Kasumi-1 (cell line): ENCODE measurements at regions not wholly inside any gene's neighbourhood (a gene's known extent, or its start where the extent isn't known, plus 50 kb on each side); places are given as distances from the start of the nearest gene placed in this dataset.

Experiments
- DNase-seq, 2 experiments: peaks; one replicate each; lab custom pipeline; 2025; lab: John Stamatoyannopoulos, UW

DNA sequence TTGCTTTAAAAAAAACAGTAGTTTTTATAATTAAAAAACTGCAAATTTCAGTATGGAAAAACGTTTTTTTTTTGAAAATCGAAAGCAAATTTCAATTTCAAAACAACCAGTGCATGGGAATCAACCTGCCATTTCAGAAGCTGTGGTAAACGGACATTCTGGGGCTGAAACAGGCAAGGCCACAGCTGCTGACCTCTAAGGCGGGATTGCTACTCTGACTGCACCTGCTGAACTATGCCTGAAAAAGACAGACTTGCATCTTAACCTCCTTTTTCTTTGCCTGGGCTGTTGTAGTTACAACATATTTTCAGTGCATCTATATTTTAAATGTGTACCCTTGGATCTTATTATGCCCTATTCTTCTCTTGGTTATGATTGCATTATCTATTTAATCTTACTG lies 303.0 kb upstream of the SP8 start:
- DNase-seq: no peak

DNA sequence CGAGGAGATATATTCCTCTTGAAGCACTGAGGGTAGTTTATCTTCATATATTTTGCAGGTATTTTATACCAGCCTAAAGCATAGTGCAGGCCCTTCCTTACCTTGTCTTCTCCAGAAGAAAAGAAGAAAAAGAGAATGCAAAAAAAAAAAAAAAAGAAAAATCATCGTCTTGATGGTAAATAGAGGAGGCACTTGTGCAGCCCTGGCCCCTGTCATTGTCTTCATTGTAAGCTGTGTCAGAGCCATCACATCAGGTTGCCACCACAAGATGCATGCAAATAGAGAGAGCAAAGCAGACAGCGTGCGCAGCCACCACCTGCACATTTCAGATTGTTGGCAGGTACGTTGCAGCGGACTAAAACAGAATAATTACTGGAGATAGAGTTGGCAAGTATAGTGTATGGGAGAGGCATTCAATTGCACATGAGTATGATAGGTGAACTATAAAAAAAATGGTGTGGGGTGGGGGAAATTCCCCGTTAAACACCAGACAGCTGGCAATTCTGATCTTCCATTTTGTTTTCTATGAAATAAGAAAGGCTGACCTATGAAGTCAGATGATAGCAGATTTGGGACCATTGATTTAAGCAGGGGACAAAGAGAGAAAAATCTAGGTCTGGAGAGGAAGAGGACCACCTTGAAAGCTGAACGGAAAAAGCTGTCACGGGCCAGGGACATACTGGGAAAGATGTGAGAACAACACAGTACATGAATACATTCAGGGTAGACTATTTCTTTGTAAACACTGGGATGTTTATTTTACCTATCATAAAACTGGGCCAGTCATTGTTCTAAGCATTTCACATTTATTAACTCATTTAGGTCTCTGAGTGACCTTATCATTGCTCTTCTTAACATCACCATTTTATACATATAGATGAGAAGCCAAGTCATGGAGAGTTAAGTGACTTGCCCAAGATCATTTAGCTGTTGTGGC lies 306.3 kb upstream of the SP8 start:
- no peak for DNase-seq

DNA sequence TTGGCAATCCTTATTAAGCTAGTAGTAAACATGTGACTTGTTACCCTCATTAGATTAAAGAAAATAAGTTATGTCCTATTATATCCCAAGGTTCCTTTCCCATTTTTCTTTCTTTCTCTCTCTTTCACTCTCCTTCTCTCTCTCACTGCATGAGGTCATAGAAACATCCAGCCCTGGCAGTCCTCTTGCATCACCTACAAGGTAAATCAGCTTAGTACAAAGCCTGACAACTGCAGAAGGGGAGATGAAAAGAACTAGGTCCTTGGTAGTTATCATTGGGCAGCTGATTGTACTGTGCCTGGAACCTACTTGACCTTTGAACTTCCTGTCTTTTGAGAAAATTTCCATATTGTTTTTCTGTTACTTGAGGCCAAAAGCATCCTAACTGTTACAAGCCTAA lies 307.9 kb upstream of the SP8 start:
- DNase-seq: no peak

DNA sequence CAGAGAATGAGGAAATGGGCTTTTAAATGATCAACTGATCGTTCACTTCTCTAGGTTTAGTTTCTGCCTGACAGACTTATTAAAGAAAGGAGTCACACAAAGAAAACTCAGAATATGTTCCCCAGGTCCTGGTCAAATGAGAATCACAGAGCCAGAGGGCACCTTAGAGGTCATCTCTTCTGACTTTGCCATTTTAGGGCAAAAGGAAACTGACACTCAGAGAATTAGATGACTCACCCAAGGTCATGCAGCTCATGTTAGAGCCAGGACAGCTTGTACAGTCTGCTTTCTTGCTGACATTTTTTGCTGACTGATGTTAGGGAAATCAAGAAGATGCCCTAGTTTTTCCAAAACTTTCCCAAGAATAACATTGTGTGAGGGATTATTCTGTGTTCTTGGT lies 312.7 kb upstream of the SP8 start:
- no peak for DNase-seq

DNA sequence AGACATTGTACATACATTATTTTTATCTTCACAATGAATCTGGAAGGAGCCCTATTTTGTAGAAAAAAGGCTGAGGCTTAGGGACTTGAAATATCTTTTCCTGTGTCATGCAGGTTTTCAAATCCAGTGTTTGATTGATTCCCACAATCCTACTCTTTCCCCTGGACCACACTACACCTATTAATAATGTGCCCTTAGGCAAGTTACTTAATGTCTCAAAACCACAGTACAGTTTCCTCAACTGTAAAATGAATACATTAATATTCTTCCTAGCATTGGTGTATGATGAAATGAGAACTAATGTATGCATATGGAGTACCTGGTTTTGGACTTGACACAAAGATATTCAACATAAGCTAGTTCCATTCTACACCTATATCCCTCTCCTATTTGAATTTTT lies 313.3 kb upstream of the SP8 start:
- DNase-seq: no peak

DNA sequence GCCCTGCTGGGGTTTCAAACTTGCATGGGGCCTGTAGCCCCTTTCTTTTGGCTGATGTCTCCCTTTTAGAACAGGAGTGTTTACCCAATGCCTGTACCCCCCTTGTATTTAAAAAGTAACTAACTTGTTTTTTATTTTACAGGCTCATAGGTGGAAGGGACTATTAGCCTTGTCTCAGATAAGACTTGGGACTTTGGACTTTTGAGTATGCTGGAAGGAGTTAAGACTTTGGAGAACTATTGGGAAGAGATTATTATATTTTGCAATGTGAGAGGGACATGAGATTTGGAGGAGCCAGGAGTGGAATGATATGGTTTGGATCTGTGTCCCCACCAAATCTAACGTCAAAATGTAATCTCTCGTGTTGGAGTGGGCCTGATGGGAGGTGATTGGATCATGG lies 314.9 kb upstream of the SP8 start:
- DNase-seq: no peak

DNA sequence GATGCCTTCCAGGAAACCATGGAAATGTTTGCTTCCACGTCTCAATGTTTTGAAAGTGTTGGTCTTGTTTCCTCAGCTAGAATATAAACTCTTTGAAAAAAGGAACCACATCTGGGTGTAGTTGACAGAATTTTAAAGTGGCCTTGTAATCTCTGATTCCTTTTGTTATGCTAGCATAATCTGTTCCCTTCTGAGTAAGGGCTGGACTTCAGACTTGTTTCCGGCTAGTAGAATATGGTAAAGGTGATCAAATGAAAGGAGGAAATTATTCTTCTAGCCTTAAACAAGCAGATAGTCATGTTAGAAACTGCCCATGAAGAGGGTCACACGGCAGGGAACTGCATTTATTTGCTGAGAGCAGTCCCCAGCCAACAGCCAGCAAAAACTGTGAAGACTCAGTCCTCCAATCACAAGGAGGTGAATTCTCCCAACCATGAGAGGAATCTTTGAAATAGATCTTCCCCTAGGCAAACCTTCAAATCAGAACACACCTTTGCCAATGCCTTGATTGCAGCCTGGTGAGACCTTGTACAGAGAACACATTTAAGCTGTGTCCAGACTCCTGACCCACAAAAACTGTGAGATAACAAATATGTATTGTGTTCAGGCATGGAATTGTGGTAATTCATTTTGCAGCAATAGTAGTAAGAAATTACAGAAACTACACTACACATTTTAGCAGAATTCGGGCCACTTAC lies 316.9 kb upstream of the SP8 start:
- DNase-seq: no peak

DNA sequence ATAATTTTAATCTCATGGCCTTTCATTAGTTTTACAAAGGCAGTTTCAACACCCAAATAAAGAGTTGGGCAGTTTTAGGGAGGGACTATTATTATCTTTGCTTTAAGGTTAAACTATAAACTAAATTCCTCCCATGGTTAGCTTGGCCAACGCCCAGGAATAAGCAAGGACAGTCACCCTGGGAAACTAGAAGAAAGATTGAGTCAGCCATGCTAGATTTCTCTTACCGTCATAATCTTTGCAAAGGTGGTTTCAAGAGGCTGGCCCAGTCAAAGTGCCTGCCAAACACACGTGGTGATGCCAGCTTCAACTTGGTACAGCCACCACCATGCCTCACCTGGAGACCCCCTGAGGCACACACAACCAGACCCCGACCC lies 317.4 kb upstream of the SP8 start:
- DNase-seq: no peak

DNA sequence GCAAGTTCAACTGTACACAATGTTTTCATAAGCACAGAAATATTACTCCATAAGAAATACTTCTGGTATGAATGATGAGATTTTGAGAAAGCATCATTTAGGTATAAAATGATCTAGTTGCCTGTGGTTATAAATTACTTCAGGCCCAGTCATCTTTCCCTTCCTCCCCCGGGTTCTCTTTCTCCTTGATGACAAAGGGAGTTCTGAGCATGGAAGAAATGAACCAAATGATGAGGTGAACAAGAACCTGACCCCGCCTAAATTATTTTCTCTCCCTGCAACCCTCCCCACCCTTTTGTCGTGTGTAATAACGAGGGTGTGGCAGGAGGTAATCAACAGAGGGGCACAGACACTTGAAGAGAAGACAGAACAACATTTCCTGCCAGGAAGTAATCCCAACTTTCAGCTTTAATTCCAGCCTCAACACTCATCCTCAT lies 319.6 kb upstream of the SP8 start:
- DNase-seq: no peak

DNA sequence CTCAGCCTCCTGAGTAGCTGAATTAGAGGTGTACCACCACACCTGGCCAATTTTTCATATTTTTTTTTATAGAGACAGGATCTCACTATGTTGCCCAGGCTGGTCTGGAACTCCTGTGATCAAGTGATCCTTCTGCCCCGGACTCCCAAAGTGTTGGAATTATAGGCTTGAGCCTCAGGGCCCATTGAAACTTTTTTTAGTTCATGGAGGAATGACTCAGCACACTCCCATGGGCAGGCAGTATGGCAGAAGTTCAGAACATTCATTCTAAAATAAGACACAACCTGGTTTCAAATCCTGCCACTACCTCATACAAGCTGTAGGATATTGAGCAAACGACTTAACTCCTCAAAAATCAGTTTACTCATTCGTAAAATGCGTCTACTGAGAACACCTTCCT lies 320.4 kb upstream of the SP8 start:
- no peak for DNase-seq

DNA sequence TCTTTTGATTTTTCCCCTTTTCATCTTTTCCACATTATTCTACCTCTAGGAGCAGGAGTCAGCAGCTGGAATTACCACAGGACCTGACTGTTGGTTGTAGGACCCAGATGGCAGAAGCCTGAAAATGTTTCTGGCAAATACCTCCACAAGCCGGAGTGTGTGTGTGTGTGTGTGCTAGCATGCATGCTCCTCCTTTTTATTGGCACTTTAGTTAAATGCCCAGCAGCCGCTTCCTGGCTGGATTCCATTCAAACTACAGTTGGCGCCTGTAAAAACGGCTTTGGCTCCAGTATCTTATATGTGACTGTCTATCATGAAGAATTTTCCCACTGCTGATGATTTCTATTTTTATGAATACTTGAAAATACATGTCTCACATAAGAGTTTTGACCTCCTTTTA lies 319.7 kb upstream of the SP4 start:
- no peak for DNase-seq

DNA sequence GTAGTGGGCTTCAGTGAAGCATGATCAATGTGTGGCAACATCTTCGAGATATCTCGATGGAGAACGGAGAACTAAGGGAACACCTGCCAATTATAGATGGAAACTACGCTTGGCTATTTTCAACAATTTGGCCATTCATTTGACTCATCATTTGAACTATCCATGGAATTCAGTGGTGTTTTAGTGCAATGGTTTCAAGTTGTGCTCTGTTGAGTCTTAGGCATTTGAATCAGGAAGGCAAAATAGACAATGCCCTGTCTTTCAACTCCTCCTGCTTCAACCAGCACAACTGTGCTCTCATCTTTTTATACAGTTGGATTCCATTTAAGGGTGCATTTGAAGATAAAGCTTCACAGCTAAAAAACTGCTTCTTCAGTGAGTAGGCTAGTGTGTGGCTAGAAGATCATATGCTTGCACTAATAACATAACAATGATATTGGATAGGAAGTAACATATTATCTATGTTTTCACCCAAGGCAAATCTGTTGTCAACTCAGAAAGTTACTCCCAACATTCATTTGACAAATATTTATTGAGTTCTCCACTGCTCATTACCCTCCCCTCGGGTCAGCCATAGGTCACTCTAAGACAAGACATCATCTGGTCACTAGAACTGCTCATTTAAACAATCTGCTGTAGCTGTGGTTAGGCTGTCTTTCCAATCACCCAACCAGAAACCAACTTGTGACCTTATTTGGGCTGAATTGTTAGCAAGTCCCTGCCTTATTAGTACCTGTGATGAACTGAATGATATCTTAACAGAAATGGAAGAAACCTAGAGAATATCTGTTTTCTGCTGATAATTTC lies 314.1 kb upstream of the SP4 start:
- no peak for DNase-seq

DNA sequence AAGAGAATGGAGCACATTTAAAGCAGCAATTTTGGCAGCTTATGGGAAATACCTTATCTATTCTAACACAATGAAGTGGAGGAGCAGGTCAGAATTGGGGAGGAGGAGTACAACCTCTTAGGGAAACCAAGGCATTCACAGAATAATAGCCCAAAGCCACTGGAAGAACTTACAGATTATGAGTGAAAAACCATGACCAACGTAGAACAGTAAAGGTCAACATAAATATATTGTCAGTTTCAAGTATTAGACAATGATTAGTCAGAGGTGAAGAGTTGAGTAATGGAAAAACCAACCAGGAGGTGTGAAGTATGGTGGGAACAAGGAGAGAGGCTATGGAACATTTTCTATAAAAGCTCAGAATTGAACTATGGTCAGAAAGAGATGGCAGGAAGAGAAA lies 304.3 kb upstream of the SP4 start:
- no peak for DNase-seq

DNA sequence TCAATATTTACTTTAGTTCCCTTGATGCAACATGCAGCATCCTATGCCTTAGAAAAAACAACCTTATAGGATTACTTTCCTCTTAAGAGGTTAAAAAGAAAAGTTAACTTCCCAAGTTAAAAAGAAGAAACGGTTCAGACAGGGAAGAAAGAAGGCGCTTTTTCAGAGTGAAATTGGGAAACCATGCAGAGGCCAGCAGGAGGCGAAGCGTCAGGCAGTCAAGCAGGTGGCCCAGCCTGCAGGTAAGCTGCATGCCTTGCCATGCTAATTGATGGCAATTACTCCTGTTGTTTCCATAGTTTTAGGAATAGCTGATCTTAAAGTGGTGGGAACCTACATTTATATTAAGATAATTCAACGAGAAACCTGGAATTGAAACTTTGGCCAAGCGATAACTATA lies 302.6 kb upstream of the SP4 start:
- DNase-seq: no peak

DNA sequence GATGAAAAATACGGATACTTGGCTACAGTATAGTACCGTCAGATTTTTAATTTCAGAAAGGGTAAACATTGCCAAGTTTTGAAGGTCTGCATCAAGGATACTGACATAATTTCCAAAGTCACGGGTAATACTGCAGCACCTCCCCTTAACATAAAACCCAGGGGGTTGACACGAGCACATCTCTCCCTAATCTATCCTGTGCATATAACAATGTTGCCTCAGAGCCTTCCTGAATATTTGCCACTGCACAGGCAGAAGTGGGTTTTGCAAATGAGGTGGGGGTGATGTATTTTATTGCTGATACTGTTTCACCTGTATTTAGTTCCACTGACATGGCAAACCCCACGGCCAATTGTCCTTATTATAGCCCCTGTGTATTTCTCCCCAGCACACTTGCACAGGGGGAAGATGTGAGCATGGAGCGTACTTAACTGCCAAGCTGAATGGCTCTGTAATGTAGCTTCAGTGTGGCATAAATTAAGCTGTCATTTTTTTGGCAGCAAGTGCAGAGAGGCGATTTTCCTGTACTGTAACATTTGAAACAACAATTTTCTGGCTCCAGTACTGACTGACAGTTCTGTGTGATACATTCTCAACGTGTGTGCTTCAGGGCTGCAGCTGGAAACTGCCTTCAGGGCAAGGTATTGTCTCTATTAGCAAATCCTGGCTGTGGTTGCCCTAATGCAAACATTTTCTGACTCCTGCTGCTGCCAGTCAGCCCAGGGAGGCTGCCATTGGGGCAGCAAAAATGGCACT lies 299.6 kb upstream of the SP4 start:
- DNase-seq: no peak

DNA sequence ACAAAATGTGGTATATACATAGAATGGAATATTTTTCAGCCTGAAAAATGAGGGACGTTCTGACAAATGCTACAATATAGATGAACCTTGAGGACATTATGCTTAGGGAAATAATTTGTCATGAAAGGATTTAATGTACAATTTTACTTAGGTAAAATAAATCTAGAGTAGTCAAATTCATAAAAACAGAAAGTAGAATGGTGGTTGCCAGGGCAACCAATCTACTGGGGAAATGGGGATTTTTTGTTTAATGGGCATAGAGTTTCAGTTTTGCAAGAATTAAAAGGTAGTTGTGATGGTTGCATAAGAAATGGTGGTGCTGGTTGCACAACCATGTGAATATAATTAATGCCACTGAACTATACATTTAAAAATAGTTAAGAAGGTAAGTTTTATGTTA lies 296.0 kb upstream of the SP4 start:
- DNase-seq: no peak

DNA sequence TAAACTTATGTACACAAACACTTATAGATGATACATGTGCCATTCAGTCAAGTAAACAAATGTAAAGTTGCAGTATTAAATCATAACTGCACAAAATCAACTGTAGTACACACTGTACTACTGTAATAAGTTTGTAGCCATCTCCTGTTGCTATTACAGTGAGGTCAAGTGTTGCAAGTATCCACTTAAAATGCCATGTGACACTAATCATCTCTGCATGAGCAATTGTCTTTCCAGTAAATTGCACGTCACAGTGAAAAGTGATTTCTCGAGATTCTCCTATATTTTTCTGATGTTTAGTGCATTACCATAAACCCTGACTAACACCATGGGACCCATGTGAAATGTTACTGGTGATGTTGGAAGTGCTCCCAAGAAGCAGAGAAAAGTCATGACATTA lies 293.3 kb upstream of the SP4 start:
- no peak for DNase-seq

DNA sequence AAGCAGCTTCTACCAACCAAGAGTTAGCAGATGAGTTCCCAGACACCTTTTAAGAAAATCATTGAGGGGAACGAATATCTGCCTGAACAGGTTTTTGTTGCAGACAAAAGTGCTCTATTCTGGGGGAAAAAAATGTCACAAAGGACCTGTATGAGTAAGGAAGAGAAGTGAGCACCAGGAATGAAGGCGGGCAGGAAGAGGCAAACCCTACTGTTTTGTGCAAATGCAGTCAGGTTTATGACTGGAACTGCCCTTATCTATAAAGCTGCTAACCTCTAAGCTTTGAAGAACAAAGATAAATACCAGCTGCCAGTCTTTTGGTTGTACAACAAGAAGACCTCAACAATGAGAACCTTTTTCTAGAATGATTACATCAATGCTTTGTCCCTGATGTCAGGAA lies 292.4 kb upstream of the SP4 start:
- no peak for DNase-seq

DNA sequence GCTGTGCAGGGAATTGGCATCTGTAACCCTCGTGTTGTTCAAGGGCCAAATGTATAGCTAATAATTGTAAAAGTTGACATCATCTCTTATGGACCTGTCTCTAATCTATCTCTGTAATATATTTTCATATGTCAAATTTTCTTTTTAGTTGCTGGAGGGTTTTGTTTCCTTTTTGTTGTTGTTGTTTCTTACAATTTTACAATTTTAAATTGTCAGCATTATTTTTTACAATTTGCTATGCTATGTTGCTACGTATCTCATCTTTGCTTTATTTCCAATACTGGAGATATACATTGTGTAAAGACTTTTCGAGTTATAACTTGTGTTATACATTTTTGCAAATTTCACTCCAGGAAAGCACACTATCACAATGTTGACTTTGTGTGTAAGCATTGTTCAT lies 290.2 kb upstream of the SP4 start:
- DNase-seq: no peak

DNA sequence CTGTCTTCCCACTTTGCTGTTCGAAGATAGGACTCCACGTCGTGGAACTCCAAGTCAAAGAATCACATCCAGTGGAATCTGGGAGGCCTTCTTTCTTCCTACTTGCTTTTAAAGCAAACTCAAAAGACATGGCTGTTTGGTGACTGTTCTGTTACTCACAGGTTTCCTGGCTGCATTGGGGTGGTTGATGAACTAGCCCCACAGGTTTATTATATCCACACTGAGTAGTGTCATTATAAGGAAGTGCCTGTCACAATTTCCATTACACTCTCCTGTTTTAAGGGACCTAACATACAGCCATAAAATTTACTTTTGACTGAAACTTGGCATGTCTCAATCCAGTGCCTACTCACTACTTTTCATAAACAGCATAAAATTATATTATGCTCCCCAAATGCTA lies 287.3 kb upstream of the SP4 start:
- DNase-seq: no peak

DNA sequence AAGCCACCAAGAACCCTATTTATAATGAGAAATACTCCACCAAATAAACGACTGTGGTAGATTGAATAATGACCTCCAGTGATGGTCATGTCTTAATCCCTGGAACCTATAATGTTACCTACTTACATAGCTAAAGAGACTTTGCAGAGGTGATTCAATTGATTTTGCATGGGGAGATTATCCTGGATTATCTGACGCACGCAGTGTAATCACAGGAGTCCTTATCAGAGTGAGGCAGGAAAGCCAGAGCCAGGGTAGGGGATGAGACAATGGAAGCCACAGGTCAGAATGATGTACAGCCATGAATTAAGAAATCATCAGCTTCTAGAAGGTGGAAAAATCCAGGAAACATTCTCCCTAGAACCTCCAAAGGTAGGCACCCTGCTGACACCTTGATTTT lies 286.4 kb upstream of the SP4 start:
- no peak for DNase-seq

DNA sequence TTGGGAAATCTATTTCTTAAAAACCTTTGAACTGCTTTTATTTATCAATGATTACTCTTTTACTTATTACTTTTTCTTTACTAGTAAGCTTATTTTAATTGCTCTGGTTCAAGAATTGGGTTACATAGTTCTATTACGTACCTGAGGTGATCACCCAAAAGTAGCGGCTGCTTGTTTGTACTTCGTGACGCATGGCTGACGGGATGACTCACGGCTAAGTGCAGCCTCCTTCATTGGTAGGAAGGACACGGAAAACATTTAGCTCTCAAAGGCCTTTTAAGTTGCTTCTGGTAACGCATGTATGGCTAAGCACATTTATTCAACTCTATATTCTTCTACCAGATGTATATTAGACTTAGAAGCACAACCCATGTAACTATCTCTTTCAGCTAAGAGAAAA lies 285.8 kb upstream of the SP4 start:
- no peak for DNase-seq
